ENCODE measurements at regions not wholly inside any gene's neighbourhood (a gene's known extent, or its start where the extent isn't known, plus 50 kb on each side); places are given as distances from the start of the nearest gene placed in this dataset.

- no peak for TF ChIP-seq CTCF (IDR thresholded peaks at IDR 0.05; ENCODE audit: low read depth, low read length)
- no peaks in the 10 kb centered on the region; the same call in 1 of the 2 replicates for H3K4me1 ChIP-seq
These were observed 430.0 kb upstream of the FTMT start for GRCh38 chr5:121421646-121422045.

GRCh38 chr5:121424976-121425375 is 426.7 kb upstream of the FTMT start:
- Histone ChIP-seq H3K4me3 (ENCODE audit: low read depth, low read length) (no peak overlapping the region), H3K27me3 (no peaks in the 10 kb centered on the region), H3K36me3 (no peaks in the 10 kb centered on the region), H3K9me3 (no peaks in the 10 kb centered on the region; the same call in 1 of the 2 replicates), H3K4me1 (no peaks in the 10 kb centered on the region; the same call in 1 of the 2 replicates)
- TF ChIP-seq CTCF (IDR thresholded peaks at IDR 0.05; ENCODE audit: low read depth, low read length), result no peak
- DNase-seq, result peak; percentile 52

More at GRCh38 chr5:121421646-121422045, 430.0 kb upstream of the FTMT start:
- no peaks in the 10 kb centered on the region; the same call in 1 of the 2 replicates for H3K9me3 ChIP-seq
- H3K27me3 ChIP-seq, result no peaks in the 10 kb centered on the region
- no peak overlapping the region for H3K4me3 ChIP-seq (ENCODE audit: low read depth, low read length)
- DNase-seq, result no peak
- no peaks in the 10 kb centered on the region for H3K36me3 ChIP-seq

- H3K4me3 ChIP-seq (ENCODE audit: low read depth, low read length), result no peak overlapping the region
- H3K27me3 ChIP-seq, result no peaks in the 10 kb centered on the region
- no peak for TF ChIP-seq CTCF (IDR thresholded peaks at IDR 0.05; ENCODE audit: low read depth, low read length)
- DNase-seq, result no peak
- no peaks in the 10 kb centered on the region; the same call in 1 of the 2 replicates for H3K9me3 ChIP-seq
- H3K36me3 ChIP-seq, result no peaks in the 10 kb centered on the region
- no peaks in the 10 kb centered on the region; the same call in 1 of the 2 replicates for H3K4me1 ChIP-seq
These were observed 425.5 kb upstream of the FTMT start for GRCh38 chr5:121426153-121426552.

GRCh38 chr5:121429761-121430160 is 421.9 kb upstream of the FTMT start:
- TF ChIP-seq CTCF (IDR thresholded peaks at IDR 0.05; ENCODE audit: low read depth, low read length), result no peak
- no peak for DNase-seq
- no peaks in the 10 kb centered on the region; the same call in 1 of the 2 replicates for H3K9me3 ChIP-seq

GRCh38 chr5:121430538-121430937 is 421.1 kb upstream of the FTMT start:
- no peaks in the 10 kb centered on the region for H3K4me1 ChIP-seq
- no peaks in the 10 kb centered on the region; the same call in 1 of the 2 replicates for H3K9me3 ChIP-seq
- no peaks in the 10 kb centered on the region for H3K36me3 ChIP-seq
- no peak for TF ChIP-seq CTCF (IDR thresholded peaks at IDR 0.05; ENCODE audit: low read depth, low read length)
- no peak overlapping the region for H3K4me3 ChIP-seq (ENCODE audit: low read depth, low read length)
- no peak for DNase-seq
- H3K27me3 ChIP-seq, result no peaks in the 10 kb centered on the region

More at GRCh38 chr5:121429761-121430160, 421.9 kb upstream of the FTMT start:
- no peaks in the 10 kb centered on the region for H3K36me3 ChIP-seq
- H3K4me1 ChIP-seq, result no peaks in the 10 kb centered on the region; the same call in 1 of the 2 replicates
- H3K4me3 ChIP-seq (ENCODE audit: low read depth, low read length), result no peak overlapping the region
- no peaks in the 10 kb centered on the region for H3K27me3 ChIP-seq

- Histone ChIP-seq H3K36me3 (no peaks in the 10 kb centered on the region), H3K27me3 (no peaks in the 10 kb centered on the region), H3K4me1 (no peaks in the 10 kb centered on the region), H3K9me3 (no peaks in the 10 kb centered on the region), H3K4me3 (ENCODE audit: low read depth, low read length) (no peak overlapping the region)
- no peak for DNase-seq
- no peak for TF ChIP-seq CTCF (IDR thresholded peaks at IDR 0.05; ENCODE audit: low read depth, low read length)
These were observed 406.2 kb upstream of the FTMT start for GRCh38 chr5:121445511-121445910.
